Kidney (tissue), 13 donors: ENCODE measurements at regions not wholly inside any gene's neighbourhood (a gene's known extent, or its start where the extent isn't known, plus 50 kb on each side); places are given as distances from the start of the nearest gene placed in this dataset.

ENCODE experiments used
- DNase-seq, 5 donors: peaks; one replicate each; pipeline ENCODE4 v3.0.0-alpha.2; 2013 to 2020
- FAIRE-seq: peaks from 2 replicates; lab custom pipeline; 2012; peaks lifted over from hg19 to GRCh38; lab: Jason Lieb, UNC
- H3K27ac ChIP-seq, 2 donors: one replicate each; pipeline ENCODE4 v1.7.0; 2013; ENCODE audit warnings: low read depth in 2 of 2, low read length in 2 of 2, inconsistent platforms in 1 of 2
- H3K27me3 ChIP-seq: one replicate; pipeline ENCODE4 v1.7.1; 2013; ENCODE audit warnings: low read length, inconsistent platforms; ENCODE audit not compliant: control insufficient read depth, insufficient read depth
- H3K36me3 ChIP-seq, 3 donors: one replicate each; pipeline versions ENCODE4 v1.7.0 to v1.7.1; 2013; ENCODE audit warnings: low read length in 3 of 3, control low read depth in 1 of 3, inconsistent platforms in 1 of 3; ENCODE audit not compliant: insufficient read depth in 3 of 3, control insufficient read depth in 2 of 3
- H3K4me1 ChIP-seq, 3 donors: one replicate each; pipeline versions ENCODE4 v1.7.0 to v1.7.1; 2013; ENCODE audit warnings: low read length in 3 of 3, inconsistent platforms in 1 of 3, low read depth in 1 of 3; ENCODE audit not compliant: control insufficient read depth in 2 of 3, insufficient read depth in 2 of 3
- H3K4me3 ChIP-seq, 3 donors: one replicate each; pipeline versions ENCODE4 v1.7.0 to v1.8.1; 2013; ENCODE audit warnings: low read length in 3 of 3, control low read depth in 1 of 3, inconsistent platforms in 1 of 3
- H3K9ac ChIP-seq, 3 donors: one replicate each; pipeline versions ENCODE4 v1.7.0 to v1.7.1; 2013; ENCODE audit warnings: low read length in 3 of 3, control low read depth in 1 of 3, inconsistent platforms in 1 of 3
- H3K9me3 ChIP-seq, 3 donors: one replicate each; pipeline versions ENCODE4 v1.7.0 to v1.7.1; 2013; ENCODE audit warnings: low read length in 3 of 3, control low read depth in 1 of 3, inconsistent platforms in 1 of 3; ENCODE audit not compliant: control insufficient read depth in 2 of 3, insufficient read depth in 1 of 3
- intact Hi-C: fragments of 100-400 bp; cut with DNase I; formaldehyde crosslinking; loops from one replicate; pipeline ENCODE4 v1.11.1; 2022
- TF ChIP-seq, protein P1 (sequence below): IDR thresholded peaks from 3 replicates; pipeline ENCODE4 v1.5.1; 2012; ENCODE audit warnings: mild to moderate bottlenecking, moderate library complexity, borderline replicate concordance; ENCODE audit not compliant: insufficient read depth; ENCODE audit errors: extremely low read depth
- donor health status: control.
- donor health status: control.
- donor health status: control.
- donor health status: control.
- donor health status: control.
- donor health status: DM: yes; HTN: yes; CAD: no.
- donor health status: Normal renal cell carcinoma (clear cell type).

DNA sequence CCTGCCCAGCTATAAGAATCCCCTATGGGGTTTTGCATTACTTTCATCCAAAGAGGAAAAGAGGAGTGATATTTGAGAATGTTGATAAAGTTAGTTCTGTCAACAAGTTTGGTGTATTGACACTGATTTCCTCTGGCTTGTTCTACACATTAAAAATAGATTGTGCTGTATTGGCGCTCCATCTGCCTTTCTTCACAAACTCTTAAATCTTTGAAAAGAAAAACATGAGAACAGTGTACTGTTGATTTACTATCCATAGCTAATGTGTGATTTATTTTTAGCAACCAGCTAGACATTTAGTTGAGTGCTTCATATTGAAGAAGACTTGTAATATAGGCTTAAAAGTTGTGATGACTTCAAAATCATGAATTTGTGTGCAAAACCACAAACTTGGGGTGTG, 261.2 kb upstream of the ANKRD50 start:
- H3K4me1 ChIP-seq = no peaks in the 10 kb centered on the region
- no peaks in the 10 kb centered on the region for H3K9me3 ChIP-seq
- TF ChIP-seq, protein P1, sequence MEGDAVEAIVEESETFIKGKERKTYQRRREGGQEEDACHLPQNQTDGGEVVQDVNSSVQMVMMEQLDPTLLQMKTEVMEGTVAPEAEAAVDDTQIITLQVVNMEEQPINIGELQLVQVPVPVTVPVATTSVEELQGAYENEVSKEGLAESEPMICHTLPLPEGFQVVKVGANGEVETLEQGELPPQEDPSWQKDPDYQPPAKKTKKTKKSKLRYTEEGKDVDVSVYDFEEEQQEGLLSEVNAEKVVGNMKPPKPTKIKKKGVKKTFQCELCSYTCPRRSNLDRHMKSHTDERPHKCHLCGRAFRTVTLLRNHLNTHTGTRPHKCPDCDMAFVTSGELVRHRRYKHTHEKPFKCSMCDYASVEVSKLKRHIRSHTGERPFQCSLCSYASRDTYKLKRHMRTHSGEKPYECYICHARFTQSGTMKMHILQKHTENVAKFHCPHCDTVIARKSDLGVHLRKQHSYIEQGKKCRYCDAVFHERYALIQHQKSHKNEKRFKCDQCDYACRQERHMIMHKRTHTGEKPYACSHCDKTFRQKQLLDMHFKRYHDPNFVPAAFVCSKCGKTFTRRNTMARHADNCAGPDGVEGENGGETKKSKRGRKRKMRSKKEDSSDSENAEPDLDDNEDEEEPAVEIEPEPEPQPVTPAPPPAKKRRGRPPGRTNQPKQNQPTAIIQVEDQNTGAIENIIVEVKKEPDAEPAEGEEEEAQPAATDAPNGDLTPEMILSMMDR = no peak
- H3K27me3 ChIP-seq = no peaks in the 10 kb centered on the region
- intact Hi-C loops = no loop called here
- H3K27ac ChIP-seq = no peak overlapping the region
- H3K9ac ChIP-seq = no peak overlapping the region
- no peak overlapping the region for H3K4me3 ChIP-seq
- DNase-seq (peak in 2 of 5 donors; percentile 25 to 32), FAIRE-seq (no peak)
- no peaks in the 10 kb centered on the region for H3K36me3 ChIP-seq

DNA sequence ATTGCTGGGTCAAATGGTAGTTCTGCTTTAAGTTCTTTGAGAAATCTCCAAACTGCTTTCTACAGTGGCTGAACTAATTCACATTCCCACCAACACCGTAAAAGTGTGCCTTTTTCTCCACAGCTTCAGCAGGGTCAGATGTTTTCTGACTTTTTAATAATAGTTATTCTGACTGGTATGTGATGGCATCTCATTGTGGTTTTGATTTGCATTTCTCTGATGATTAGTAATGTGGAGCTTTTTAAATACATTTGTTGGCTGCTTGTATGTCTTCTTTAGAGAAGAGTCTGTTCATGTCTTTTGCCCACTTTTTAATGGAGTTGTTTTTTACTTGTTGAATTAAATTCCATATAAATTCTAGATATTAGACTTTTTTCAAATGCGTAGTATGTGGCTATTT, 257.5 kb upstream of the ANKRD50 start:
- H3K27ac ChIP-seq = no peak overlapping the region
- H3K9ac ChIP-seq = no peak overlapping the region
- no peaks in the 10 kb centered on the region for H3K4me1 ChIP-seq
- no peak overlapping the region for H3K4me3 ChIP-seq
- no peaks in the 10 kb centered on the region for H3K9me3 ChIP-seq
- no peaks in the 10 kb centered on the region for H3K27me3 ChIP-seq
- TF ChIP-seq, protein P1 = no peak
- DNase-seq = no peak
- no peaks in the 10 kb centered on the region for H3K36me3 ChIP-seq
- intact Hi-C loops = no loop called here
- no peak for FAIRE-seq

DNA sequence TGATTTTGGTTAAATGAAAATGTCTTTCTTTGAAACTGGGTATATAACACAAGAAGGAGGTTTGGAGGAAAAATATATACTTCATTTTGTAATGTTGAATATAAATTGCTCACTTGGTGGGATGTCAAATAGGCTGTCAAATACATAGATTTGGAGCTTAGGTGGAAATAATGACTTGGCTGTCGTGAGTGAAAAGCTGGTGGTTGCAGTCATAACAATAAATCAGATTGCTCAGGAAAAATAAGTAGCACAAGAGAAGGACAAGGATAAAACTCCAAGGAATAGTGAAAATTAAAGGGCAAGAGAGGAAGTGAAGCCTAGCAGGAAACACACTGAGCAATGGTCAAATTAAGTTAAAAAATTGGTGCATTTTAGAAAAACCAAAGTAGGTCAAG, 253.0 kb upstream of the ANKRD50 start:
- Histone ChIP-seq H3K27ac (no peak overlapping the region), H3K4me1 (no peaks in the 10 kb centered on the region), H3K36me3 (no peaks in the 10 kb centered on the region), H3K9ac (no peak overlapping the region), H3K4me3 (no peak overlapping the region), H3K9me3 (peaks cover 0 to 6% (median 3%) of the 10 kb centered on the region in 3 donors), H3K27me3 (no peaks in the 10 kb centered on the region)
- no peak for FAIRE-seq
- TF ChIP-seq, protein P1 = no peak
- intact Hi-C loops = no loop called here
- no peak for DNase-seq

DNA sequence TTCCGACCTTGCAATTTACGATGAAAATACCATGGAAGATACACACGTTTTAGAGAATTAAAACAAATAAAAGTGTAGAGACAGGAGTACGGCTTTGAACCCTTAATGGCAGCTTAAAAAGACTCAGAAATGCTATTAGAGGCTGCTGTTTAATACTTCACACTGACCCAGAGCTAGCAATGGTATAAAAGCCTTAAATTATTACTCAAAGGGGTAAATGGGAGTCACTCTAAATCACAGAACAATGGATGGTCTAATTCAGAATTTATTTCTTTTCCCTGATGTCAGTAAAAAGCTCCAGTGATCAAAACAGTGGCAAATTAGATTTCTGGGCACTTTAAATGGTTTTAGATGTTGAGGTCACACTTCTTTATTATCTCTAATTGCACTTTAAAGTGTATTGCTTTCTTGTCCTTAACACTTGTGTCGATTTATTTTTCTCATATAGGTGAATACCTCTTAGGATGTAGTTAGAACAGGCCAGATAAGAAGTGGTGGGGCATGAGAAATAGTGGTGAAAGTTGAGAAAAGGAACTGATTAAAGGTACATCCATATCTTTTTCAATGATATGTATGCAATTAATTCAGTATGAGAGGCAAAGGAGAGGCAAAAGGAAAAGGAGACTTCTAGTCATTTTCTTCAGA, 252.4 kb upstream of the ANKRD50 start:
- Histone ChIP-seq H3K9me3 (peaks cover 0 to 6% (median 3%) of the 10 kb centered on the region in 3 donors), H3K36me3 (no peaks in the 10 kb centered on the region), H3K27ac (no peak overlapping the region), H3K27me3 (no peaks in the 10 kb centered on the region), H3K4me1 (no peaks in the 10 kb centered on the region), H3K4me3 (no peak overlapping the region), H3K9ac (no peak overlapping the region)
- DNase-seq = peak in 1 of 5 donors; percentile 20
- TF ChIP-seq, protein P1 = no peak
- no peak for FAIRE-seq
- intact Hi-C loops = no loop called here
